ENCODE measurements at regions not wholly inside any gene's neighbourhood (a gene's known extent, or its start where the extent isn't known, plus 50 kb on each side); places are given as distances from the start of the nearest gene placed in this dataset.

- WGBS, 2 donors, result 68 to 80% methylated on average over 4 of the region's 4 CpGs
- no peak for TF ChIP-seq CTCF (IDR thresholded peaks at IDR 0.05)
- Histone ChIP-seq H3K36me3 (no peaks in the 10 kb centered on the region), H3K27me3 (peaks cover 0 to 11% (median 0%) of the 10 kb centered on the region in 7 donors), H3K4me1 (peaks cover 0 to 7% (median 0%) of the 10 kb centered on the region in 9 donors), H3K9me3 (no peaks in the 10 kb centered on the region), H3K27ac (no peak overlapping the region), H3K4me3 (no peak overlapping the region)
- intact Hi-C loops (cut with DNase I), result no loop called here
- ATAC-seq (no peak), DNase-seq (no peak)
Observed at GRCh38 chr16:55077266-55077665, 146.6 kb downstream of the IRX5 start.

- H3K36me3 ChIP-seq, result no peaks in the 10 kb centered on the region
Observed at GRCh38 chr16:55078153-55078552, 147.5 kb downstream of the IRX5 start.

GRCh38 chr16:55078699-55079410, 148.2 kb downstream of the IRX5 start:
- intact Hi-C loops (cut with DNase I), result no loop called here
- DNase-seq, result no peak

More at GRCh38 chr16:55078153-55078552, 147.5 kb downstream of the IRX5 start:
- Histone ChIP-seq H3K4me1 (peaks cover 0 to 7% (median 0%) of the 10 kb centered on the region in 9 donors), H3K9me3 (no peaks in the 10 kb centered on the region), H3K4me3 (no peak overlapping the region), H3K27me3 (peaks cover 0 to 7% (median 0%) of the 10 kb centered on the region in 7 donors), H3K27ac (no peak overlapping the region)
- WGBS, 2 donors, result 89 to 94% methylated on average over 5 of the region's 5 CpGs
- ATAC-seq (no peak), DNase-seq (no peak)
- intact Hi-C loops (cut with DNase I), result no loop called here
- TF ChIP-seq CTCF (IDR thresholded peaks at IDR 0.05), result no peak

More at GRCh38 chr16:55078699-55079410, 148.2 kb downstream of the IRX5 start:
- ATAC-seq, result no peak
- Histone ChIP-seq H3K27me3 (peaks cover 0 to 5% (median 0%) of the 10 kb centered on the region in 7 donors), H3K9me3 (no peaks in the 10 kb centered on the region), H3K4me3 (no peak overlapping the region), H3K4me1 (peaks cover 0 to 7% (median 0%) of the 10 kb centered on the region in 9 donors), H3K36me3 (no peaks in the 10 kb centered on the region), H3K27ac (no peak overlapping the region)
- TF ChIP-seq CTCF (IDR thresholded peaks at IDR 0.05), result no peak
- 78 to 83% methylated on average over 8 of the region's 8 CpGs for WGBS, 2 donors

All from heart right ventricle (tissue), 16 donors.